ENCODE measurements at regions not wholly inside any gene's neighbourhood (a gene's known extent, or its start where the extent isn't known, plus 50 kb on each side); places are given as distances from the start of the nearest gene placed in this dataset.

DNA sequence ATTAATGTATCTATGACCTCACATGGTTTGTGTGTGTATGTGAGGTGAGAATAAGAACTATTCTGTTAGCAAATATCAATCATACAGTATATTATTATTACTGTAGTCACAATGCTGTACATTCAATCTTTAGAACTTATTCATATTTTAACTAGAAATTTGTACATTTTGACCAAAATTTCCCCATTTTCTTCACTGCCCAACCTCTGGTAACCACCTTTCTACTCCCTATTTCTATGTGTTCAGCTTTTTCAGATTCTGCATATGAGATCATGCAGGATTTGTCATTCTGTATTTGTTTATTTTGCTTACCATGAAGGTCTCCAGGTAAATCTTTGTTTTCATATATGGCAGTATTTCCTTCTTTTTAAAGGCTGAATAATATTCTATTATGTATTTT is 607.9 kb downstream of the SLCO4C1 start:
- TF ChIP-seq, protein P1, sequence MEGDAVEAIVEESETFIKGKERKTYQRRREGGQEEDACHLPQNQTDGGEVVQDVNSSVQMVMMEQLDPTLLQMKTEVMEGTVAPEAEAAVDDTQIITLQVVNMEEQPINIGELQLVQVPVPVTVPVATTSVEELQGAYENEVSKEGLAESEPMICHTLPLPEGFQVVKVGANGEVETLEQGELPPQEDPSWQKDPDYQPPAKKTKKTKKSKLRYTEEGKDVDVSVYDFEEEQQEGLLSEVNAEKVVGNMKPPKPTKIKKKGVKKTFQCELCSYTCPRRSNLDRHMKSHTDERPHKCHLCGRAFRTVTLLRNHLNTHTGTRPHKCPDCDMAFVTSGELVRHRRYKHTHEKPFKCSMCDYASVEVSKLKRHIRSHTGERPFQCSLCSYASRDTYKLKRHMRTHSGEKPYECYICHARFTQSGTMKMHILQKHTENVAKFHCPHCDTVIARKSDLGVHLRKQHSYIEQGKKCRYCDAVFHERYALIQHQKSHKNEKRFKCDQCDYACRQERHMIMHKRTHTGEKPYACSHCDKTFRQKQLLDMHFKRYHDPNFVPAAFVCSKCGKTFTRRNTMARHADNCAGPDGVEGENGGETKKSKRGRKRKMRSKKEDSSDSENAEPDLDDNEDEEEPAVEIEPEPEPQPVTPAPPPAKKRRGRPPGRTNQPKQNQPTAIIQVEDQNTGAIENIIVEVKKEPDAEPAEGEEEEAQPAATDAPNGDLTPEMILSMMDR (conservative IDR thresholded peaks at IDR 0.05; ENCODE audit: low read depth in 2 of 2), result no peak
- TF ChIP-seq REST (IDR thresholded peaks at IDR 0.05; ENCODE audit: unreplicated experiment), result no peak
- TF ChIP-seq CREB1 (CRISPR knock-in tag; IDR thresholded peaks at IDR 0.05; ENCODE audit: low read depth), result no peak
- TF ChIP-seq EZH2 (IDR thresholded peaks at IDR 0.05; ENCODE audit: low read depth, unreplicated experiment), result no peak
- TF ChIP-seq EZH2phosphoT487 (IDR thresholded peaks at IDR 0.05; ENCODE audit: unreplicated experiment), result no peak
